Fibroblast of skin of left quadriceps (primary cell): ENCODE measurements at regions not wholly inside any gene's neighbourhood (a gene's known extent, or its start where the extent isn't known, plus 50 kb on each side); places are given as distances from the start of the nearest gene placed in this dataset.

Experiments used
- DNase-seq, 2 experiments: peaks; one replicate each; pipeline ENCODE4 v3.0.0-alpha.2; 2013; ENCODE audit warnings: low read depth in 2 of 2

GRCh38 chr17:83177611-83178532 lies 98.5 kb downstream of the METRNL start:
- DNase-seq = no peak

- no peak for DNase-seq
Measured at GRCh38 chr17:83178533-83179304, 99.3 kb downstream of the METRNL start.

- no peak for DNase-seq
Measured at GRCh38 chr17:83179374-83179773, 100.0 kb downstream of the METRNL start.

- no peak for DNase-seq
Measured at GRCh38 chr17:83179811-83180210, 100.4 kb downstream of the METRNL start.

GRCh38 chr17:83180264-83180995 lies 101.0 kb downstream of the METRNL start:
- DNase-seq = no peak

GRCh38 chr17:83180996-83181481 lies 101.6 kb downstream of the METRNL start:
- DNase-seq = no peak

- no peak for DNase-seq
Measured at GRCh38 chr17:83181991-83182619, 102.7 kb downstream of the METRNL start.

DNA sequence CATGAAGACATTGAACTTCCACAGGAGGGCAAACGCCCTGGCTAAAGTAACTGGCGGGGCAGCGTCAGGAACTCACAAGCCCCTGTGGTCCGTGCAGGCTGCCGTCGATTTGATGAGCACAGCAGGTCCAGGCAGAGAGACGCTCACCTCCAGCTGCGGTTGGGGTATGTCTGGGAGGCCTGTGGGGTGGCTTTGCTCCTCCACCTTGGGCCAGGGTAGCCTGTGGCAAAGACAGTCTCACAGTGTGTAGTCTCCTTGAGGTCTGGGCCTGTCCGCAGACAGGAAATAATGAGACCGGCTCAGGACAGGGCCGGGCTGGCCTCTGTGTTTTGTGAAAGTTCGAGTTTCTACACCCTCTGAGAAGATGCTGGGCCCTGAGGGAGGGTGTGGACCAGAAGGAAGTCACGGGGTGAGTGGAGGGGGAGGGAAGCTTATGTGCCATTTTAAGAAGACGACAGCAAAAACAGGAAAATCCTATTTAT lies 103.3 kb downstream of the METRNL start:
- no peak for DNase-seq

GRCh38 chr17:83183145-83183948 lies 103.9 kb downstream of the METRNL start:
- DNase-seq = no peak

DNA sequence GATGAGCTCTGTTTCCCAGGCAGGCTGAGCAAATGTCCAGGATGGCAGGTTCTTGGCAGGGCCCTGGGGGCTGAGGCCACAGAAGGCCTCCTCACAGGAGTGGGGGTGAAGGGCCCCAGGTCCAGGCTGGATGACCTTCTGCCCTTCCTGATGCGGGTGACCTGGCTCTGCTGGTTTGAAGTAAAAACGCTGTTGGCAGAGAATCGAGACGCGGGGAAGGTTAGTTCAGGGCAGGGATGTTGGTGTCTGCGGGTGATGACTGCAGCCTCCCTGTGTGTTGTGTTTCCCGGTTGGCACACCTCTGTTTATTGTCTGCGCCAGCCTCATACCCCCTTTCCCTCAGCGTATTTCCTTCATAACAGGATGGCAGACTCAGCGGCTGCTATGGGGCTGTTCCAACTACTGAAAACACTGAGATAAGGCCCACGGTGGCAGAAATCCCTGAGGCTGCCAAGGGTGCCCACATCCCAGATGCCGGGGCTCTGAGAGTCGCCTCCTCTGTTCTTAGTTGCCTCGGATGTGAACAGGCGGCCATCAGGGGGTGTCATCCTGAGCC lies 104.6 kb downstream of the METRNL start:
- DNase-seq = no peak

- DNase-seq = no peak
Measured at GRCh38 chr17:83185023-83186002, 105.9 kb downstream of the METRNL start.

- DNase-seq = no peak
Measured at GRCh38 chr17:83186226-83186625, 106.8 kb downstream of the METRNL start.

- DNase-seq = no peak
Measured at GRCh38 chr17:83186751-83187421, 107.5 kb downstream of the METRNL start.

DNA sequence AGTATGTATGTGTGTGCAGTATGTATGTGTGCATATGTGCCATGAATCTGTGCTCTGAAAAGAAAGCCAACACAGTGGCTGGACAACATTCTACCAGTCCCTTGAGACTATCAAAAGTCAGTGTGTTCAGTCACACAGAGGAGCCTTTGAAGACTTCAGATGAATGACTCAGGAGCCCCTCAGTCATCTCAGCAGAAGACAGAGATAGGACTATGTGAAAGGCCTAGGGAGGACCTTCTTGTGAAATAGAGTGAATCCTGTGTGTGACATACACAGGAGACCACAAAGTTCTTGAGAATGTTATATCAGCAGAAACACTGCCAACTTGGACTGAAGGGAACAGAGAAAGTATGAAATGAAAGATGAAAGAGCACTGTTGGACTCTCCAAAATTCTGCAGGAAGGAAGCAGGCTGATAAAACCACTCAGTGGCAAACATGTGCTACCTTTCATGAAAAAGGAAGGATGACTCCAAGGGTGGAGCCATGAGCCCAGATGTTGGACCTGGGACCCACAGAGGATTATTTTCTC lies 108.4 kb downstream of the METRNL start:
- DNase-seq = no peak

DNA sequence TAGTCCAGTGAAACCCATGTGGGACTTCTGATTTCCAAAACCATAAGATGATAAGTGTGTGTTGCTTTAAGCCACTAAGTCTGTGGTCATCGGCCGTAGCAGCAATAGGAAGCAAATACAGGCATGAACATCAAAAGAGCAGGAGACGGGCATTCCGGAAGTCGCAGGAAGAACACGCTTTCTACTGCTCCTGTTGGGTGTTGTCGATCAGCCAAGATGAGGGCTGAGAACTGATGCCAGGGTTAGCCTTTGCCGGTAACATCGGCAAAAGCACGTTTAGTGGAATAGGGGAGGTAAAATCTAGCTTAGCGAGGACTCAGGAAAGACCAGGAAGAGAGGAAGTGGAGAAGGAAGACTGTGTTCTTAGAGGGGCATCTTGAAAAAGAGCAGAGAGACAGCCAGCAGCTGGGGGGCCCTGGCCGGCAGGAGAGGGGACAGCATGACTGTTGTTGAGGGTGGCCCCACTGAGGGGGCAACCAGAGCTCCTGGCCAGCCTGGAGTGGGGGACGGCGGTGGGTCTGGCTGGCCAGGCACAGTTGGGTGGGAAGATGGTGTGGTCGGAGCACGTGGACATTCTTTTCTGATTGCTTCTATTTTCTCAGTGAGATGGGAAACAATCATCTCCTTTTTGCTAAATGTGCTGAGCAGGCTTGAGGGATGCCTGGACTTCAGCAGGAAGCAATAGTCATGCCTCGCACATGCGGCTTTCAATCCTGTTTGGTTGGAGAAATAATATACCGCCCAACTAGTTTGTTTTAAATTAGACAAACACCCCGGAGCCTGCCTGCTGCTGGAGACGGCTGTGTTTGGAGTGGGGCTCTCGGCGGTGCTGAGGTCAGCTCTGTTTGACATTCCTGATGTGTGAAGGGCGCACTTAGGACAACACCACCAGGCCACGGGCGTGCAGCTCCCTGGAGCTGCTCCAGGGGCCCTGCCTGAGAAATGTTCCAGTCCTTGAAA lies 109.9 kb downstream of the METRNL start:
- peak in 1 of 2 experiments; percentile 47 for DNase-seq

DNA sequence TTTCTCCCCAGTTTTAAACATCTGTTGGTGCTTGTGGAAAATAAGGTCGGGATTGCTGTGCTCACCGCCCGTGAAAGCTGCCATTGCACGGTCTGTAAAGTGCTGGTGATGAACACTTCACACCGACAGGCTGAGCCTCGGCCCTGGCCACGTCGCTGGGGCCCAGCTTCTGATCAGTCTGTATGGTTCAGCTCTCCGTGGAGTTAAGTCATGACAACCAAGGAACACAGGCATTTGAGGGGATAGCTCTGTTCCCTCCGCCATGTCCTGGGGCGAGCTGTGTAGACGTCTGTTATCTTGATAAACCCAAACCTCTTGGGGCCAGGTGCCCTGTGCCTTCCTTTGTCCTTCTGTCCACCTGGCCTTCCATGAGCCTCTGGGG lies 110.6 kb downstream of the METRNL start:
- no peak for DNase-seq
